ENCODE measurements at regions not wholly inside any gene's neighbourhood (a gene's known extent, or its start where the extent isn't known, plus 50 kb on each side); places are given as distances from the start of the nearest gene placed in this dataset.

GRCh38 chr3:5741017-5741416 lies 553.5 kb downstream of the EDEM1 start:
- H3K27me3 ChIP-seq (ENCODE audit: insufficient read depth, low read length, poor library complexity) = no peaks in the 10 kb centered on the region
- no peaks in the 10 kb centered on the region for H3K4me1 ChIP-seq (ENCODE audit: insufficient read depth, low read length)
- DNase-seq (no peak), ATAC-seq (ENCODE audit: insufficient read depth, low read depth) (no peak)
- H3K4me2 ChIP-seq (ENCODE audit: insufficient read depth, low read length) = no peak overlapping the region
- H2AFZ ChIP-seq (ENCODE audit: low read depth, low read length) = no peak overlapping the region
- no peaks in the 10 kb centered on the region for H3K9me3 ChIP-seq (ENCODE audit: insufficient read depth, low read length, severe bottlenecking)
- H4K20me1 ChIP-seq (ENCODE audit: insufficient read depth, low read length) = no peaks in the 10 kb centered on the region
- no peaks in the 10 kb centered on the region for H3K79me2 ChIP-seq (ENCODE audit: insufficient read depth, low read length)
- H3K4me3 ChIP-seq (ENCODE audit: low read depth in 1 of 2, low read length in 2 of 2) = no peak overlapping the region
- H3K36me3 ChIP-seq (ENCODE audit: insufficient read depth, low read length) = no peaks in the 10 kb centered on the region
- TF ChIP-seq EZH2 (IDR thresholded peaks at IDR 0.05; ENCODE audit: borderline replicate concordance, low read depth, low read length, severe bottlenecking) (no peak), CTCF (IDR thresholded peaks at IDR 0.05; ENCODE audit: borderline replicate concordance, extremely low read depth, low read length, poor library complexity, severe bottlenecking) (no peak)
- H3K9ac ChIP-seq (ENCODE audit: low read depth, low read length) = no peak overlapping the region
- no peak overlapping the region for H3K27ac ChIP-seq (ENCODE audit: low read length)

GRCh38 chr3:5750091-5750490 lies 562.6 kb downstream of the EDEM1 start:
- Histone ChIP-seq H3K36me3 (ENCODE audit: insufficient read depth, low read length) (no peaks in the 10 kb centered on the region), H3K4me3 (ENCODE audit: low read depth in 1 of 2, low read length in 2 of 2) (no peak overlapping the region), H3K27ac (ENCODE audit: low read length) (no peak overlapping the region), H3K4me2 (ENCODE audit: insufficient read depth, low read length) (no peak overlapping the region), H4K20me1 (ENCODE audit: insufficient read depth, low read length) (no peaks in the 10 kb centered on the region), H2AFZ (ENCODE audit: low read depth, low read length) (no peak overlapping the region), H3K79me2 (ENCODE audit: insufficient read depth, low read length) (no peaks in the 10 kb centered on the region), H3K27me3 (ENCODE audit: insufficient read depth, low read length, poor library complexity) (peaks cover 6% of the 10 kb centered on the region), H3K9me3 (ENCODE audit: insufficient read depth, low read length, severe bottlenecking) (no peaks in the 10 kb centered on the region), H3K9ac (ENCODE audit: low read depth, low read length) (no peak overlapping the region), H3K4me1 (ENCODE audit: insufficient read depth, low read length) (no peaks in the 10 kb centered on the region)
- DNase-seq (no peak), ATAC-seq (ENCODE audit: insufficient read depth, low read depth) (no peak)
- TF ChIP-seq CTCF (IDR thresholded peaks at IDR 0.05; ENCODE audit: borderline replicate concordance, extremely low read depth, low read length, poor library complexity, severe bottlenecking) (no peak), EZH2 (IDR thresholded peaks at IDR 0.05; ENCODE audit: borderline replicate concordance, low read depth, low read length, severe bottlenecking) (no peak)

GRCh38 chr3:5750874-5751640 lies 563.5 kb downstream of the EDEM1 start:
- no peak for DNase-seq
- Histone ChIP-seq H3K4me3 (ENCODE audit: low read depth in 1 of 2, low read length in 2 of 2) (no peak overlapping the region), H3K27ac (ENCODE audit: low read length) (no peak overlapping the region), H3K4me2 (ENCODE audit: insufficient read depth, low read length) (no peak overlapping the region), H3K27me3 (ENCODE audit: insufficient read depth, low read length, poor library complexity) (peaks cover 6% of the 10 kb centered on the region), H3K9ac (ENCODE audit: low read depth, low read length) (no peak overlapping the region), H3K4me1 (ENCODE audit: insufficient read depth, low read length) (no peaks in the 10 kb centered on the region), H3K36me3 (ENCODE audit: insufficient read depth, low read length) (no peaks in the 10 kb centered on the region), H4K20me1 (ENCODE audit: insufficient read depth, low read length) (no peaks in the 10 kb centered on the region), H3K79me2 (ENCODE audit: insufficient read depth, low read length) (no peaks in the 10 kb centered on the region), H3K9me3 (ENCODE audit: insufficient read depth, low read length, severe bottlenecking) (no peaks in the 10 kb centered on the region), H2AFZ (ENCODE audit: low read depth, low read length) (no peak overlapping the region)
- ATAC-seq (ENCODE audit: insufficient read depth, low read depth) = no peak
- TF ChIP-seq EZH2 (IDR thresholded peaks at IDR 0.05; ENCODE audit: borderline replicate concordance, low read depth, low read length, severe bottlenecking) (no peak), CTCF (IDR thresholded peaks at IDR 0.05; ENCODE audit: borderline replicate concordance, extremely low read depth, low read length, poor library complexity, severe bottlenecking) (no peak)

All from DND-41 (cell line).